Fibroblast of skin of back (primary cell): ENCODE measurements at regions not wholly inside any gene's neighbourhood (a gene's known extent, or its start where the extent isn't known, plus 50 kb on each side); places are given as distances from the start of the nearest gene placed in this dataset.
"Not testable (repeated sequence)": the region's sequence is repeated elsewhere in the genome, so short reads cannot be mapped to it uniquely, and the experiment has no call there.

ENCODE experiments used
- DNase-seq: peaks from one replicate; pipeline ENCODE4 v3.0.0-alpha.2; 2013

DNA sequence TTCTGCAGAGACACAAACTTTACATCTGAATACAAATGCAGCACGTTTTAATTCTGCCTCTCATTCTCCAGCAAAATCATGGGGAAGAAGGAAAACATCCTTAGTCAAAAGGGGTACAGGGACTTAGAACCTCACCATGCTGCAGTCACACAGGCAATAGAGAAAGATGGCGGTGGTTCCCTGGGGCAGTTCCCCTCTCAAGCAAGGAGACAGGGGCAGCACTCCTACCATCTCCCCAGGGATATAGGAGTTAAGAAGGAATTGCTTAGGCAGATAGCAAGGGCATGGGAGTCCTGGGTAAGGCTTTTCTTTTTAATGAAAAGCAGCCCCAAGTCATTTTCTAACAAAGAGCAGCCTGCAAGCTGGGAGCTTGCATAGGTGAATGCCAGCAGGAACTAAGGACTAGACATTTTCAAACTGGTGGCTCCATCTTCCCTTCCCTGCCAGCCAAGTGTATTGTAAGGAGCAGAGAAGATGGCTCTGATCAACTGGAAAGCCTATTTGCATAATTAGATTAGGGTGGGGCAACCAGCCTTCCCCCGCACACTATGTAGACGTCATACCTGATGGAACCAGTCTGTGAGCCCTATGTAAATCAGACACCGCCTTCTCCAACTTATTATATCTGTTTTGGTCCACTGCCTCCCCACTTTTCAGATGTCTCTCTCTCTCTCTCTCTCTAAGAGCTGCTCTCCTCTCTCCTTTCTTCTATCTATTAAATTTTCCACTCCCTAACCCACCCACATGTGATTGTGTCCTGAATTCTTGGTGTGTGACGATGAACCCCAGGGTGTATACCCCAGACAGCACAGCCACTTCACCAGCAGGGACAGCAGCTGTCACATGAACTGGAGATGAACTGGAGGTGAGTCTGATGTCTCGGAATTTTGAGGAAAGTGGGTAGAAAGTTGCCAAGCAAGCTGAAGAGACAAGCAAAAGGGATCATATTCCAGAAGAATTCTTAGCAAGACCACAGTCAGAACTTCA lies 514.5 kb downstream of the IRS2 start:
- DNase-seq, result peak; percentile 48

DNA sequence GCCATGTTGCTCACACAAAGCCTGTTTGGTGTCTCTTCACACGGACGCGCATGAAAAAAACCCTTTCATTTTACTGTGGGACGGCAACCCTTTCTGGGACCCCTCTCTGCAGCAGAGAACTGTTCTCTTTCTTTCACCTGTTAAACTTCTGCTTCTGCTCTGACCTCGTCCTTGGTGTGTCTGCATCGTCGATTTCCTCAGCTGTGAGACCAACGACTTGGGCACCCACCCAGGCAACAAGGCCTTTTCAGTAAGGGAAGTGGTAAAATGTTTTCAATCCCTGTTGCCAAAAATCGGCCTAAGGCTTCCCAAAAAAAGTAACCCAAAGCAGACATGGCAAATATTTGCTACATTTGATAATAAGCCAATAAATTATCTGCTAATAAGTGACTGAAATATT lies 515.3 kb downstream of the IRS2 start:
- no peak for DNase-seq

DNA sequence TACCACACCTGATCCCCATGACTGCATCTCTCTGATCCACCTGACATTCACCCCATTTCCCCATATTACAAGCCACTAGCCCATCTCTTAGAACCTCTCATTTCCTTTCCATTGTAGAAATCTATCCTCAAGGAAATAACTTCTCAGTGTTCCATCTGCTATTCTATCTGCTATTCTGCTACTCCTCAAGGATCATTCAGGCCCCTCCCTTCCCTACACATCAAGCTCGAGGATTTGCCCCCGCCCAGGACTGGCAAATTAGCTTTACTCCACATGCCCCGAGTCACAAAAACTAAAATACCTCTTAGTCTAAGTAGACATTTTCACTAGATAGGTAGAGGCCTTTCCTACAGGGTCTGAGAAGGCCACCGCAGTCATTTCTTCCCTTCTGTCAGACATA lies 517.0 kb downstream of the IRS2 start:
- DNase-seq, result not testable (repeated sequence)

DNA sequence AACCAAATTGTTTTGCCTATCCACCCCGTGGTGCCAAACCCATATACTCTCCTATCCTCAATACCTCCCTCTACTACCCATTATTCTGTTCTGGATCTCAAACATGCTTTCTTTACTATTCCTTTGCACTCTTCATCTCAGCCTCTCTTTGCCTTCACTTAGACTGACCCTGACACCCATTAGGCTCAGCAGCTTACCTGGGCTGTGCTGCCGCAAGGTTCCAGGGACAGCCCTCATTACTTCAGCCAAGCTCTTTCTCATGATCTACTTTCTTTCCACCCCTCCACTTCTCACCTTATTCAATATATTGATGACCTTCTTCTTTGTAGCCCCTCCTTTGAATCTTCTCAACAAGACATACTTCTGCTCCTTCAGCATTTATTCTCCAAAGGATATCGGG lies 517.9 kb downstream of the IRS2 start:
- not testable (repeated sequence) for DNase-seq

DNA sequence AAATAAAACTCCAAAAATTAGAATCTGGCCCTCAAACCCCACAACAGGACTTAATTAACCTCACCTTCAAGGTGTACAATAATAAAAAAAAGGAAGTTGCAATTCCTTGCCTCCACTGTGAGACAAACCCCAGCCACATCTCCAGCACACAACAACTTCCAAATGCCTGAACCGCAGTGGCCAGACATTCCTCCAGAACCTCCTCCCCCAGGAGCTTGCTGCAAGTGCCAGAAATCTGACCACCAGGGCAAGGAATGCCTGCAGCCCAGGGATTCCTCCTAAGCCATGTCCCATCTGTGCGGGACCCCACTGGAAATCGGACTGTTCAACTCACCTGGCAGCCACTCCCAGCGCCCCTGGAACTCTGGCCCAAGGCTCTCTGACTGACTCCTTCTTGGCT lies 519.0 kb downstream of the IRS2 start:
- not testable (repeated sequence) for DNase-seq

DNA sequence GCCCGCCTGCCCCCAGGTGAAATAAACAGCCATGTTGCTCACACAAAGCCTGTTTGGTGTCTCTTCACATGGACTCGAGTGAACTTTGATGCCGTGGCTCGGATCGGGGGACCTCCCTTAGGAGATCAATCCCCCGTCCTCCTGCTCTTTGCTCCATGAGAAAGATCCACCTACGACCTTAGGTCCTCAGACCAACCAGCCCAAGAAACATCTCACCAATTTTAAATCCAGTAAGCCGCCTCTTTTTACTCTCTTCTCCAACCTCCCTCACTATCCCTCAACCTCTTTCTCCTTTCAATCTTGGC lies 521.0 kb downstream of the IRS2 start:
- DNase-seq, result not testable (repeated sequence)

DNA sequence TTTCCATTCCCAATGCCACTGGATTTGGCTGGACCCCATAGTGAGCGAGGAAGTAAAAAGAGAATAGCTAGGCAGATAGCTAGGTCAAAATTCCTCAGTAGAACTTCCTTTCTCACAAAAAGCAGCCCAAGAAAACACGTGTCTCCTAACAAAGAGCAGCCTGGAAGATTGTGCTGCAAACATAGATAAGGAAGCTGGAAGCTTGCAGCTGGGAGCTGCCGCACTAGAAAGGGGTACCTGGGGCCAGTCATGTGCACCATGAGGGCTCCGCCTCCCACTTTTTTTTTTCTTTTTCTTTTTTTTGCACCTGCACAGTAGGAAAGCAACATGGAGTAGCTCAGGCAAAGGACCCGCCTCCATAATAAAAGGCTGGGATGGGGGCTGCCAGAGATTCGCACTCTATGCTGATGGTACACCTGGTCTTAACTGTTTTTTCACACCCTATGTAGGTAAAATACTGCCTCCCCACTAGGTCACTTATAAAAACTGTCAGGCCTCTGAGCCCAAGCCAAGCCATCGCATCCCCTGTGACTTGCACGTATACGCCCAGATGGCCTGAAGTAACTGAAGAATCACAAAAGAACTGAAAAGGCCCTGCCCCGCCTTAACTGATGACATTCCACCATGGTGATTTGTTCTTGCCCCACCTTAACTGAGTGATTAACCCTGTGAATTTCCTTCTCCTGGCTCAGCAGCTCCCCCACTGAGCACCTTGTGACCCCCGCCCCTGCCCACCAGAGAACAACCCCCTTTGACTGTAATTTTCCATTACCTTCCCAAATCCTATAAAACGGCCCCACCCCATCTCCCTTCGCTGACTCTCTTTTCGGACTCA lies 521.6 kb downstream of the IRS2 start:
- DNase-seq, result not testable (repeated sequence)

DNA sequence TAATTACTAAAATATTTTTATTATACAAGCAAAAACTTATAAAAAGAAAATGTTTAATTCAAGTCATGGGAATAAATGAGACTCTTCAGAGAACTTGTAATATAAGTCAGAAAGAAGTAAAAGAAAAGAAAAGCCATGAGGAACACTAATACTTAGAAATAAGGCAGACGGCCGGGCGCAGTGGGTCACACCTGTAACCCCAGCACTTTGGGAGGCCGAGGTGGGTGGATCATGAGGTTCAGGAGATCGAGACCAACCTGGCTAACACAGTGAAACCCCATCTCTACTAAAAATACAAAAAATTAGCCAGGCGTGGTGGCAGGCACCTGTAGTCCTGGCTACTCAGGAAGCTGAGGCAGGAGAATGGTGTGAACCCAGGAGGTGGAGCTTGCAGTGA lies 528.6 kb downstream of the IRS2 start:
- DNase-seq, result not testable (repeated sequence)
